SK-N-SH (cell line): ENCODE measurements at regions not wholly inside any gene's neighbourhood (a gene's known extent, or its start where the extent isn't known, plus 50 kb on each side); places are given as distances from the start of the nearest gene placed in this dataset.

Source experiments
- CTCF ChIA-PET: fragments of 300-600, 350-600 bp; formaldehyde crosslinking; extraction: SDS; loops from one replicate; lab custom pipeline; 2021; lab: Yijun Ruan, JAX
- POLR2A ChIA-PET: fragments of 350-600 bp; sonication (Branson Sonifier 250); formaldehyde crosslinking; extraction: SDS; loops from one replicate; lab custom pipeline; 2020; ENCODE audit warnings: antibody characterized with exemption, inconsistent platforms; lab: Yijun Ruan, JAX
- DNase-seq: peaks from one replicate; pipeline ENCODE4 v3.0.0; 2012
- H2AFZ ChIP-seq: fragments of 200-600 bp; sonication (generic); 2 replicates; pipeline ENCODE4 v1.8.1; 2016; ENCODE audit warnings: antibody characterized with exemption, mild to moderate bottlenecking, low read depth
- H3F3A ChIP-seq: fragments of 200-600 bp; sonication (generic); replicated peaks from 2 replicates; pipeline ENCODE3; 2016; ENCODE audit warnings: antibody characterized with exemption, mild to moderate bottlenecking; ENCODE audit not compliant: insufficient read depth
- H3K27ac ChIP-seq, 2 experiments: fragments of 200-500 bp in 1 of 2; fragments of 200-600 bp in 1 of 2; sonication (Bioruptor generic) in 1 of 2; sonication (generic), shearing (Covaris generic) in 1 of 2; 2 replicates each; pipeline versions ENCODE4 v1.5.1 to v1.6.1; 2014 to 2016; ENCODE audit warnings: low read depth in 2 of 2, inconsistent platforms in 1 of 2, low read length in 1 of 2, mild to moderate bottlenecking in 1 of 2, mixed read lengths in 1 of 2
- H3K27me3 ChIP-seq: fragments of 200-600 bp; sonication (generic), shearing (Covaris generic); 2 replicates; pipeline ENCODE4 v1.6.1; 2016; ENCODE audit warnings: mixed run types; ENCODE audit not compliant: insufficient read depth
- H3K36me3 ChIP-seq, 2 experiments: fragments of 200-500 bp in 1 of 2; fragments of 200-600 bp in 1 of 2; sonication (Bioruptor generic) in 1 of 2; sonication (generic) in 1 of 2; replicated peaks in 1 of 2; 2 replicates each; pipeline versions ENCODE3 to v1.5.1; 2014 to 2016; ENCODE audit warnings: low read length in 1 of 2, mild to moderate bottlenecking in 1 of 2; ENCODE audit not compliant: insufficient read depth in 2 of 2, control insufficient read depth in 1 of 2
- H3K4me1 ChIP-seq, 2 experiments: fragments of 200-500 bp in 1 of 2; fragments of 200-600 bp in 1 of 2; sonication (Bioruptor generic) in 1 of 2; sonication (generic), shearing (Covaris generic) in 1 of 2; 2 replicates each; pipeline versions ENCODE4 v1.5.1 to v1.6.1; 2014 to 2016; ENCODE audit warnings: low read depth in 1 of 2, low read length in 1 of 2, mixed run types in 1 of 2; ENCODE audit not compliant: insufficient read depth in 2 of 2, control insufficient read depth in 1 of 2
- H3K4me2 ChIP-seq: fragments of 200-600 bp; sonication (generic), shearing (Covaris generic); 2 replicates; pipeline ENCODE4 v1.6.1; 2017; ENCODE audit warnings: mixed run types
- H3K4me3 ChIP-seq, 2 experiments: fragments of 200-500 bp in 1 of 2; fragments of 200-600 bp in 1 of 2; sonication (Bioruptor generic) in 1 of 2; sonication (generic), shearing (Covaris generic) in 1 of 2; 2 replicates each; pipeline versions ENCODE4 v1.5.1 to v1.8.1; 2014 to 2016; ENCODE audit warnings: low read depth in 2 of 2, inconsistent platforms in 1 of 2, low read length in 1 of 2, mild to moderate bottlenecking in 1 of 2, mixed read lengths in 1 of 2, moderate library complexity in 1 of 2
- H3K79me2 ChIP-seq: fragments of 200-600 bp; sonication (generic); 2 replicates; pipeline ENCODE4 v1.8.1; 2017; ENCODE audit warnings: mild to moderate bottlenecking; ENCODE audit not compliant: insufficient read depth
- H3K9ac ChIP-seq: fragments of 200-600 bp; sonication (generic); 2 replicates; pipeline ENCODE4 v1.6.1; 2017; ENCODE audit warnings: mixed run types
- H3K9me2 ChIP-seq: fragments of 200-600 bp; sonication (generic); 2 replicates; pipeline ENCODE4 v1.6.1; 2017; ENCODE audit warnings: mixed run types
- H3K9me3 ChIP-seq: fragments of 200-600 bp; sonication (generic); 2 replicates; pipeline ENCODE4 v1.6.1; 2017; ENCODE audit warnings: mixed run types, mild to moderate bottlenecking, moderate library complexity
- H4K20me1 ChIP-seq: fragments of 200-600 bp; sonication (generic); 2 replicates; pipeline ENCODE4 v1.6.1; 2017; ENCODE audit warnings: mild to moderate bottlenecking, mixed run types; ENCODE audit not compliant: insufficient read depth
- CTCF ChIP-seq: fragments of 200-600 bp; sonication (generic); IDR thresholded peaks from 2 replicates; pipeline ENCODE4 v1.6.1; 2017; ENCODE audit warnings: antibody characterized with exemption, mild to moderate bottlenecking, moderate library complexity
- EP300 ChIP-seq, 2 experiments: IDR thresholded peaks; 2 replicates each; pipeline versions ENCODE4 v1.4.0 to v1.6.1; 2012; ENCODE audit warnings: borderline replicate concordance in 1 of 2, low read depth in 1 of 2, low read length in 1 of 2
- EZH2phosphoT487 ChIP-seq: fragments of 200-600 bp; sonication (generic); IDR thresholded peaks from 2 replicates; pipeline ENCODE4 v1.6.1; 2017; ENCODE audit warnings: low read depth, mixed run types, mild to moderate bottlenecking, antibody characterized with exemption, moderate library complexity, borderline replicate concordance
- FOSL2 ChIP-seq: IDR thresholded peaks from 2 replicates; pipeline ENCODE4 v1.4.0; 2012; ENCODE audit warnings: low read depth, mild to moderate bottlenecking, moderate library complexity, borderline replicate concordance
- FOXM1 ChIP-seq: IDR thresholded peaks from 2 replicates; pipeline ENCODE4 v1.4.0; 2012; ENCODE audit warnings: low read depth, mild to moderate bottlenecking
- GABPA ChIP-seq: IDR thresholded peaks from 2 replicates; pipeline ENCODE4 v1.4.0; 2012; ENCODE audit warnings: low read depth, mild to moderate bottlenecking
- GATA2 ChIP-seq: sonication (generic); formaldehyde crosslinking; IDR thresholded peaks from 2 replicates; pipeline ENCODE4 v1.5.0; 2020; ENCODE audit warnings: mild to moderate bottlenecking, missing genetic modification reagents
- JUND ChIP-seq: IDR thresholded peaks from 2 replicates; pipeline ENCODE4 v1.4.0; 2012
- MAX ChIP-seq: IDR thresholded peaks from 2 replicates; pipeline ENCODE4 v1.4.0; 2012; ENCODE audit warnings: low read depth
- MEF2A ChIP-seq: IDR thresholded peaks from 2 replicates; pipeline ENCODE4 v1.4.0; 2012; ENCODE audit warnings: low read depth, borderline replicate concordance
- NRF1 ChIP-seq: IDR thresholded peaks from 2 replicates; pipeline ENCODE4 v1.6.1; 2012; ENCODE audit warnings: low read depth, mild to moderate bottlenecking, low read length
- POLR2AphosphoS5 ChIP-seq: IDR thresholded peaks from 2 replicates; pipeline ENCODE4 v1.6.1; 2012; ENCODE audit warnings: low read depth, low read length
- RAD21 ChIP-seq: IDR thresholded peaks from 2 replicates; pipeline ENCODE4 v1.6.1; 2012; ENCODE audit warnings: mild to moderate bottlenecking, low read length
- RCOR1 ChIP-seq: fragments of 150-350 bp; IDR thresholded peaks from 2 replicates; pipeline ENCODE4 v1.6.1; 2017; ENCODE audit warnings: antibody characterized with exemption, low read length
- SIN3A ChIP-seq: IDR thresholded peaks from 2 replicates; pipeline ENCODE4 v1.6.1; 2012; ENCODE audit warnings: low read depth, mild to moderate bottlenecking, low read length, moderate library complexity, borderline replicate concordance
- SMC3 ChIP-seq: IDR thresholded peaks from 2 replicates; pipeline ENCODE4 v1.6.1; 2012; ENCODE audit warnings: low read depth, low read length, improper control_type of control experiment
- TAF1 ChIP-seq: IDR thresholded peaks from 2 replicates; pipeline ENCODE4 v1.6.1; 2012; ENCODE audit warnings: low read depth, mild to moderate bottlenecking, low read length, moderate library complexity, borderline replicate concordance
- TEAD4 ChIP-seq: IDR thresholded peaks from 2 replicates; pipeline ENCODE4 v1.4.0; 2012; ENCODE audit warnings: mild to moderate bottlenecking, borderline replicate concordance; ENCODE audit not compliant: insufficient read depth
- USF1 ChIP-seq: IDR thresholded peaks from 2 replicates; pipeline ENCODE4 v1.4.0; 2012; ENCODE audit warnings: low read depth, borderline replicate concordance
- USF2 ChIP-seq: fragments of 150-350 bp; IDR thresholded peaks from 2 replicates; pipeline ENCODE4 v1.6.1; 2017; ENCODE audit warnings: antibody characterized with exemption, low read length, low read depth, borderline replicate concordance
- YY1 ChIP-seq: IDR thresholded peaks from 2 replicates; pipeline ENCODE4 v1.4.0; 2012; ENCODE audit warnings: low read depth, mild to moderate bottlenecking
- WGBS: methylation state at CpG from one replicate; pipeline ENCODE4 v1.1.6; 2017; ENCODE audit warnings: low lambda C conversion rate; 5-methylcytosine and 5-hydroxymethylcytosine counted together
- TF ChIP-seq, protein P1 (sequence below): IDR thresholded peaks from 2 replicates; pipeline ENCODE4 v1.6.1; 2012; ENCODE audit warnings: mild to moderate bottlenecking, low read depth, low read length, moderate library complexity

DNA sequence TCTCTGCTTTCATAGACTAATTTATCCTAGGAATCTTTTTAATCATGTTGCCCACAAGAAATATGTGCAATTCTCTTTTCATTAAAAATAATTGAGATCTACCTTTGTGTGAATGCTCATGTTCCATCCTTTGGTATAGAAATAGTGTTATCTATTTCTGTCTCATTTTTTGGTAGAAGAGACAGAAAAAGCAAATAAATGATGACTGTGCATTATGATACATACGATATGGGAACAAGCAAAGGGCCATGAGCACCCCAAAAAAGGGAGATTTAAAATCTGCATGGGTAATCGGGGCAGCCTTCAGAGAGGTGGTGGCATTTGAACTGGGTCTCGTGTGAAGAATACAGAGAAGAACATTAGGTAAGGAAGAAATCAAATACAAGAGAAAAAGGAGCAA, 1197.5 kb upstream of the AUTS2 start:
- H2AFZ ChIP-seq, result no peak overlapping the region
- POLR2A ChIA-PET, result no interaction called here
- WGBS, result 28% methylated on average over 3 of the region's 3 CpGs

DNA sequence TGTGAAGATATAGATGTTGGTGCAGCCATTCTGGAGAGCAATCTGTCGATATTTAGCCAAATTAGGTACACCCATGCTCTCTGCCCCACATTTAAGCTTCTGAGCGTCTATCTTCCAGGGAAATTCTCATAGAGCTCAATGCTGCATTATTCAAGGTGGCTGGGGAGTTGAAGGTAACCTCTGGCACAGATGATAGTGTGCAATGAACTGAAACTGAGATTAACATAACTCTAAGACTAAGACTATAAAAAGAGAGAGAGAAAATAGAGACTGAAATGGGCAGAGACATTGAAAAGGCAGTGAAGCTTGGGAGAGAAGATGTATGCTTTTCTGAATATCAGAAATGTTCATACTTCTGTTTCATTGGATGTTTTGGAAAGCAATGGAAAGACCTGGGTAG, 1197.0 kb upstream of the AUTS2 start:
- H3K9me3 ChIP-seq, result no peaks in the 10 kb centered on the region
- no peaks in the 10 kb centered on the region for H3K9me2 ChIP-seq
- no peak for DNase-seq
- no peaks in the 10 kb centered on the region for H3K36me3 ChIP-seq
- 14% methylated on average over 2 of the region's 2 CpGs for whole genome bisulfite sequencing
- H3K4me2 ChIP-seq, result no peak overlapping the region
- H3F3A ChIP-seq, result no peaks in the 10 kb centered on the region
- CTCF ChIA-PET, result no interaction called here
- no peak overlapping the region for H2AFZ ChIP-seq
- no peak overlapping the region for H3K4me3 ChIP-seq
- no peaks in the 10 kb centered on the region for H4K20me1 ChIP-seq
- POLR2A ChIA-PET, result no interaction called here
- H3K27me3 ChIP-seq, result no peaks in the 10 kb centered on the region
- H3K4me1 ChIP-seq, result no peaks in the 10 kb centered on the region
- H3K27ac ChIP-seq, result no peak overlapping the region
- H3K79me2 ChIP-seq, result no peaks in the 10 kb centered on the region
- no peak overlapping the region for H3K9ac ChIP-seq
- no peak for TF ChIP-seq TAF1
- no peak for TF ChIP-seq JUND
- no peak for TF ChIP-seq GABPA
- TF ChIP-seq MAX, result no peak
- TF ChIP-seq USF2, result no peak
- TF ChIP-seq GATA2, result no peak
- no peak for TF ChIP-seq USF1
- no peak for TF ChIP-seq RAD21
- no peak for TF ChIP-seq SMC3
- TF ChIP-seq, protein P1, sequence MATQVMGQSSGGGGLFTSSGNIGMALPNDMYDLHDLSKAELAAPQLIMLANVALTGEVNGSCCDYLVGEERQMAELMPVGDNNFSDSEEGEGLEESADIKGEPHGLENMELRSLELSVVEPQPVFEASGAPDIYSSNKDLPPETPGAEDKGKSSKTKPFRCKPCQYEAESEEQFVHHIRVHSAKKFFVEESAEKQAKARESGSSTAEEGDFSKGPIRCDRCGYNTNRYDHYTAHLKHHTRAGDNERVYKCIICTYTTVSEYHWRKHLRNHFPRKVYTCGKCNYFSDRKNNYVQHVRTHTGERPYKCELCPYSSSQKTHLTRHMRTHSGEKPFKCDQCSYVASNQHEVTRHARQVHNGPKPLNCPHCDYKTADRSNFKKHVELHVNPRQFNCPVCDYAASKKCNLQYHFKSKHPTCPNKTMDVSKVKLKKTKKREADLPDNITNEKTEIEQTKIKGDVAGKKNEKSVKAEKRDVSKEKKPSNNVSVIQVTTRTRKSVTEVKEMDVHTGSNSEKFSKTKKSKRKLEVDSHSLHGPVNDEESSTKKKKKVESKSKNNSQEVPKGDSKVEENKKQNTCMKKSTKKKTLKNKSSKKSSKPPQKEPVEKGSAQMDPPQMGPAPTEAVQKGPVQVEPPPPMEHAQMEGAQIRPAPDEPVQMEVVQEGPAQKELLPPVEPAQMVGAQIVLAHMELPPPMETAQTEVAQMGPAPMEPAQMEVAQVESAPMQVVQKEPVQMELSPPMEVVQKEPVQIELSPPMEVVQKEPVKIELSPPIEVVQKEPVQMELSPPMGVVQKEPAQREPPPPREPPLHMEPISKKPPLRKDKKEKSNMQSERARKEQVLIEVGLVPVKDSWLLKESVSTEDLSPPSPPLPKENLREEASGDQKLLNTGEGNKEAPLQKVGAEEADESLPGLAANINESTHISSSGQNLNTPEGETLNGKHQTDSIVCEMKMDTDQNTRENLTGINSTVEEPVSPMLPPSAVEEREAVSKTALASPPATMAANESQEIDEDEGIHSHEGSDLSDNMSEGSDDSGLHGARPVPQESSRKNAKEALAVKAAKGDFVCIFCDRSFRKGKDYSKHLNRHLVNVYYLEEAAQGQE, result no peak
- no peak for TF ChIP-seq EZH2phosphoT487
- no peak for TF ChIP-seq NRF1
- no peak for TF ChIP-seq POLR2AphosphoS5
- no peak for TF ChIP-seq FOSL2

More for the DNA sequence above, 1197.5 kb upstream of the AUTS2 start:
- Histone ChIP-seq H3K4me3 (no peak overlapping the region), H3K36me3 (no peaks in the 10 kb centered on the region), H3K27me3 (no peaks in the 10 kb centered on the region), H4K20me1 (no peaks in the 10 kb centered on the region), H3K9me2 (no peaks in the 10 kb centered on the region), H3K79me2 (no peaks in the 10 kb centered on the region), H3K9me3 (no peaks in the 10 kb centered on the region), H3K4me1 (no peaks in the 10 kb centered on the region), H3K4me2 (no peak overlapping the region), H3K27ac (no peak overlapping the region), H3F3A (no peaks in the 10 kb centered on the region), H3K9ac (no peak overlapping the region)
- no peak for DNase-seq
- CTCF ChIA-PET, result no interaction called here
- TF ChIP-seq TEAD4 (no peak), FOSL2 (no peak), MEF2A (no peak), EP300 (IDR thresholded peaks at IDR 0.05; ENCODE audit: borderline replicate concordance in 1 of 2, low read depth in 1 of 2, low read length in 1 of 2) (no peak), RAD21 (no peak), SIN3A (no peak), CTCF (no peak), GATA2 (no peak), YY1 (no peak), FOXM1 (no peak), RCOR1 (no peak)
